ENCODE measurements at regions not wholly inside any gene's neighbourhood (a gene's known extent, or its start where the extent isn't known, plus 50 kb on each side); places are given as distances from the start of the nearest gene placed in this dataset.
"Not testable (repeated sequence)": the region's sequence is repeated elsewhere in the genome, so short reads cannot be mapped to it uniquely, and the experiment has no call there.

DNA sequence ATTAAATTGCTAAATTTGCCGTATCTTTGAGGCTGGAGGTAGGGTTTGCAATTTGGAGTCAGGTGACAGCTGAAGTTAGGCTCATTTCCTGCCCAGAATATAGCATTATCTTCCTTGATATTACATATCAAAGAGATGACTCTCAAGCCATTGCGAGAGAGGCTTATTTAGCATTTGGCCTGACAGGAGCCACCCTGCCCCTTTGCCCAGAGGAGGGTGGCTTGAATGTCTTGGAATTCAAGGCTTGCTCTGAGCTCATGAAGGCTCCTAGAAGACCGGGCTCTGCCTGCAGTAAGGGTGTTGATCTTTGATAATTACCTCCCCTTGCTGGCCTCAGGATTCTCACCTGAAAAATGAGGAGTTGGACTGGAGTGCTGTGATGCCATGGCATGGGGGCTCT lies 251.4 kb upstream of the C2CD4B start:
- Histone ChIP-seq H3K9me3 (ENCODE audit: low read length) (no peaks in the 10 kb centered on the region), H3K27ac (ENCODE audit: low read depth, low read length) (no peak overlapping the region), H3K4me3 (ENCODE audit: low read depth in 1 of 2, low read length in 2 of 2) (no peak overlapping the region), H3K36me3 (ENCODE audit: insufficient read depth, low read length) (no peaks in the 10 kb centered on the region), H3K4me1 (ENCODE audit: insufficient read depth, low read length) (peaks cover 23% of the 10 kb centered on the region), H3K27me3 (ENCODE audit: control insufficient read depth in 1 of 2, insufficient read depth in 2 of 2, low read length in 2 of 2) (no peaks in the 10 kb centered on the region), H3K9ac (ENCODE audit: low read length) (no peak overlapping the region)

- Histone ChIP-seq H3K4me3 (ENCODE audit: low read depth in 1 of 2, low read length in 2 of 2) (no peak overlapping the region), H3K9me3 (ENCODE audit: low read length) (no peaks in the 10 kb centered on the region), H3K27me3 (ENCODE audit: control insufficient read depth in 1 of 2, insufficient read depth in 2 of 2, low read length in 2 of 2) (no peaks in the 10 kb centered on the region), H3K9ac (ENCODE audit: low read length) (no peak overlapping the region), H3K27ac (ENCODE audit: low read depth, low read length) (no peak overlapping the region), H3K4me1 (ENCODE audit: insufficient read depth, low read length) (peaks cover 19% of the 10 kb centered on the region), H3K36me3 (ENCODE audit: insufficient read depth, low read length) (no peaks in the 10 kb centered on the region)
These were observed 252.4 kb upstream of the C2CD4B start for GRCh38 chr15:62417439-62417838.

GRCh38 chr15:62418496-62418895 lies 253.4 kb upstream of the C2CD4B start:
- H3K9me3 ChIP-seq (ENCODE audit: low read length); H3K27me3 ChIP-seq (ENCODE audit: control insufficient read depth in 1 of 2, insufficient read depth in 2 of 2, low read length in 2 of 2); H3K9ac ChIP-seq (ENCODE audit: low read length); H3K27ac ChIP-seq (ENCODE audit: low read depth, low read length); H3K4me1 ChIP-seq (ENCODE audit: insufficient read depth, low read length); H3K36me3 ChIP-seq (ENCODE audit: insufficient read depth, low read length); H3K4me3 ChIP-seq (ENCODE audit: low read depth in 1 of 2, low read length in 2 of 2): not testable (repeated sequence)

- Histone ChIP-seq H3K9ac (ENCODE audit: low read length) (no peak overlapping the region), H3K36me3 (ENCODE audit: insufficient read depth, low read length) (no peaks in the 10 kb centered on the region), H3K4me3 (ENCODE audit: low read depth in 1 of 2, low read length in 2 of 2) (no peak overlapping the region), H3K4me1 (ENCODE audit: insufficient read depth, low read length) (peaks cover 6% of the 10 kb centered on the region), H3K27me3 (ENCODE audit: control insufficient read depth in 1 of 2, insufficient read depth in 2 of 2, low read length in 2 of 2) (no peaks in the 10 kb centered on the region), H3K27ac (ENCODE audit: low read depth, low read length) (no peak overlapping the region), H3K9me3 (ENCODE audit: low read length) (no peaks in the 10 kb centered on the region)
These were observed 254.1 kb upstream of the C2CD4B start for GRCh38 chr15:62419192-62419591.

- not testable (repeated sequence) for H3K36me3 ChIP-seq (ENCODE audit: insufficient read depth, low read length); H3K4me1 ChIP-seq (ENCODE audit: insufficient read depth, low read length); H3K27ac ChIP-seq (ENCODE audit: low read depth, low read length); H3K27me3 ChIP-seq (ENCODE audit: control insufficient read depth in 1 of 2, insufficient read depth in 2 of 2, low read length in 2 of 2); H3K9ac ChIP-seq (ENCODE audit: low read length); H3K9me3 ChIP-seq (ENCODE audit: low read length); H3K4me3 ChIP-seq (ENCODE audit: low read depth in 1 of 2, low read length in 2 of 2)
These were observed 255.3 kb upstream of the C2CD4B start for GRCh38 chr15:62420371-62420770.

DNA sequence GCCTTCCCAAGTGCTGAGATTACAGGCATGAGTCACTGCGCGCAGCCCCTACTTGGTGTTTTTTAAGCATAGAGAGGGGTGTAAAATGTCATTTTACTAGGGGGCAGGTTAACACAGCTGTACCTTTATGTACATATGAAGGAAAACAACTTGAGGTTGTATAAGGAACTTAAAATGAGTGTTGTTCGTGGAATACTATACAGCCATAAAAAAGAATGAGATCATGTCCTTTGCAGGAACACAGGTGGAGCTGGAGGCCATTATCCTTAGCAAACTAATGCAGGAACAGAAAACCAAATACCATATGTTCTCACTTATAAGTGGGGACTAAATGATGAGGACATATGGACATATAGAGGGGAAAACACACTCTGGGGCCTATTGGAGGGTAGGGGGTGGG lies 256.2 kb upstream of the C2CD4B start:
- Histone ChIP-seq H3K4me3 (ENCODE audit: low read depth in 1 of 2, low read length in 2 of 2) (no peak overlapping the region), H3K27ac (ENCODE audit: low read depth, low read length) (no peak overlapping the region), H3K4me1 (ENCODE audit: insufficient read depth, low read length) (no peaks in the 10 kb centered on the region), H3K36me3 (ENCODE audit: insufficient read depth, low read length) (no peaks in the 10 kb centered on the region), H3K9me3 (ENCODE audit: low read length) (no peaks in the 10 kb centered on the region), H3K9ac (ENCODE audit: low read length) (no peak overlapping the region), H3K27me3 (ENCODE audit: control insufficient read depth in 1 of 2, insufficient read depth in 2 of 2, low read length in 2 of 2) (no peaks in the 10 kb centered on the region)

GRCh38 chr15:62426387-62426956 lies 261.4 kb upstream of the C2CD4B start:
- H3K27me3 ChIP-seq (ENCODE audit: control insufficient read depth in 1 of 2, insufficient read depth in 2 of 2, low read length in 2 of 2) = no peaks in the 10 kb centered on the region
- H3K4me3 ChIP-seq (ENCODE audit: low read depth in 1 of 2, low read length in 2 of 2) = no peak overlapping the region
- H3K36me3 ChIP-seq (ENCODE audit: insufficient read depth, low read length) = no peaks in the 10 kb centered on the region
- no peaks in the 10 kb centered on the region for H3K9me3 ChIP-seq (ENCODE audit: low read length)
- H3K9ac ChIP-seq (ENCODE audit: low read length) = no peak overlapping the region
- H3K4me1 ChIP-seq (ENCODE audit: insufficient read depth, low read length) = peaks cover 20% of the 10 kb centered on the region
- H3K27ac ChIP-seq (ENCODE audit: low read depth, low read length) = no peak overlapping the region

DNA sequence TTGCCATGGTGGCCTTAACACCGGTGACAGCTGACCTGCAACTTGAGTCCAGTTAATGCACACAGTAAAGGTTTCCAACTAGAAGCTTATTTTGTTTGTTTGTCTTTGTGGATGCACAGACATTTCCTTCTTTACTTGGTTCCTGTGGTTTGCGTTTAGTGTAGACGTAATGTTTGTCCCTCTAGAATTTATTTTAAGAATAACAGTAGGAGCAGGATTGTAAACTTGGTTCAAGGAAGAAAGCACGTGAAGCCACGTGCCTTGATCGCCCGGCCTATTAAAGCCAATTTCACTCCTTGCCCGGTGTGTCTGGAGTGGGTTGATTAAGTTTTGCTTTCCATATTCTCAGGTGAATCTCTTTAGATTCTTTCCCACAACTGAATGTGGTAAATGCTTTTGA lies 263.2 kb upstream of the C2CD4B start:
- H3K4me3 ChIP-seq (ENCODE audit: low read depth in 1 of 2, low read length in 2 of 2) = no peak overlapping the region
- no peak overlapping the region for H3K27ac ChIP-seq (ENCODE audit: low read depth, low read length)
- H3K4me1 ChIP-seq (ENCODE audit: insufficient read depth, low read length) = peaks cover 36% of the 10 kb centered on the region
- H3K36me3 ChIP-seq (ENCODE audit: insufficient read depth, low read length) = no peaks in the 10 kb centered on the region
- no peaks in the 10 kb centered on the region for H3K27me3 ChIP-seq (ENCODE audit: control insufficient read depth in 1 of 2, insufficient read depth in 2 of 2, low read length in 2 of 2)
- no peaks in the 10 kb centered on the region for H3K9me3 ChIP-seq (ENCODE audit: low read length)
- no peak overlapping the region for H3K9ac ChIP-seq (ENCODE audit: low read length)

DNA sequence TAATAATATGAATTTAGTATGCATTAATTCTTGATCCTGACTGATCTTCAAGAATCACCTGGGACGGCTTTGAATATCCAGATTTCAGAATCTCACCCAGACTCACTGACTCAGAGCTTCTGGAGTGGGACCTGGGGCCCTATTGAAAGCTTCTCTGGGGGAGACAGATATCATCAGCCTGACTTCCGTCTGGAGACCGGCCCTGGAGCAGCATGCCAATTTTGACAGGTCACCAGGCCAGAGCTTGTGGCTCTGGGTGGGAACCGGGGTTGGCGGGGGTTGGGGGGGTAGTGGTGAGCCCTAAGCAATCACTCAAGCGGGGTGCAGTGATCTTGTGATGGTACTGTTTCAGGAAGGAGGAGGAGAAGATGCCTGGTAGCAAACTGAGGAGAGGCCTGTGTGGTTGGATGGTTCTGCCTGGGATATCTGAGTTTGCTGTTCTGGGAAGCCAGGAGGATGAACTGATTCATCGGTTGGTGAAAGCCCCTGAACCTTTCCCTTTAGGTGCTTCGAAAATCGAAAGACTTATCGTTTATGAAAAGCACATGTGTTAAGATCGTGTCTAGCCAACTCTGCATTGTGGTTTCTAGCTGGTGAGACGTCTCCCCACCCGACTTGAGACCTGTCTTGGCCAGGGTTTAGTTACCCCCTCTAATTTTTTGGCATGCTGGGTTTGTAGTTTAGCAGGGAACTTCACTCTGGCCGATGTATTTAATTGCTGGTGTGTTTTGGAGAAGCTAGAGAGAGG lies 263.9 kb upstream of the C2CD4B start:
- H3K27me3 ChIP-seq (ENCODE audit: control insufficient read depth in 1 of 2, insufficient read depth in 2 of 2, low read length in 2 of 2) = no peaks in the 10 kb centered on the region
- H3K4me1 ChIP-seq (ENCODE audit: insufficient read depth, low read length) = peaks cover 36% of the 10 kb centered on the region
- no peaks in the 10 kb centered on the region for H3K36me3 ChIP-seq (ENCODE audit: insufficient read depth, low read length)
- no peak overlapping the region for H3K27ac ChIP-seq (ENCODE audit: low read depth, low read length)
- no peak overlapping the region for H3K4me3 ChIP-seq (ENCODE audit: low read depth in 1 of 2, low read length in 2 of 2)
- no peak overlapping the region for H3K9ac ChIP-seq (ENCODE audit: low read length)
- H3K9me3 ChIP-seq (ENCODE audit: low read length) = no peaks in the 10 kb centered on the region

GRCh38 chr15:62430056-62430455 lies 265.0 kb upstream of the C2CD4B start:
- H3K4me1 ChIP-seq (ENCODE audit: insufficient read depth, low read length) = peaks cover 36% of the 10 kb centered on the region
- no peaks in the 10 kb centered on the region for H3K9me3 ChIP-seq (ENCODE audit: low read length)
- H3K9ac ChIP-seq (ENCODE audit: low read length) = no peak overlapping the region
- no peak overlapping the region for H3K27ac ChIP-seq (ENCODE audit: low read depth, low read length)
- H3K4me3 ChIP-seq (ENCODE audit: low read depth in 1 of 2, low read length in 2 of 2) = no peak overlapping the region
- H3K36me3 ChIP-seq (ENCODE audit: insufficient read depth, low read length) = no peaks in the 10 kb centered on the region
- H3K27me3 ChIP-seq (ENCODE audit: control insufficient read depth in 1 of 2, insufficient read depth in 2 of 2, low read length in 2 of 2) = no peaks in the 10 kb centered on the region

- no peaks in the 10 kb centered on the region for H3K36me3 ChIP-seq (ENCODE audit: insufficient read depth, low read length)
- no peak overlapping the region for H3K4me3 ChIP-seq (ENCODE audit: low read depth in 1 of 2, low read length in 2 of 2)
- no peaks in the 10 kb centered on the region for H3K27me3 ChIP-seq (ENCODE audit: control insufficient read depth in 1 of 2, insufficient read depth in 2 of 2, low read length in 2 of 2)
- no peak overlapping the region for H3K9ac ChIP-seq (ENCODE audit: low read length)
- no peaks in the 10 kb centered on the region for H3K9me3 ChIP-seq (ENCODE audit: low read length)
- no peak overlapping the region for H3K27ac ChIP-seq (ENCODE audit: low read depth, low read length)
- H3K4me1 ChIP-seq (ENCODE audit: insufficient read depth, low read length) = peaks cover 36% of the 10 kb centered on the region
These were observed 265.5 kb upstream of the C2CD4B start for GRCh38 chr15:62430552-62430951.
